ENCODE measurements at regions not wholly inside any gene's neighbourhood (a gene's known extent, or its start where the extent isn't known, plus 50 kb on each side); places are given as distances from the start of the nearest gene placed in this dataset.

- no peaks in the 10 kb centered on the region for H3K27me3 ChIP-seq
- H3K27ac ChIP-seq: no peak overlapping the region
- 48% methylated on average over 3 of the region's 3 CpGs for WGBS (ENCODE audit: insufficient coverage, low coverage, low lambda C conversion rate, missing lambda C conversion rate)
- no peaks in the 10 kb centered on the region for H3K36me3 ChIP-seq
- H3K4me3 ChIP-seq: no peak overlapping the region
- intact Hi-C loops (cut with DNase I): no loop called here
- ATAC-seq (no peak), DNase-seq (no peak)
- TF ChIP-seq POLR2A (IDR thresholded peaks at IDR 0.05) (no peak), CTCF (IDR thresholded peaks at IDR 0.05) (no peak)
- H3K9me3 ChIP-seq: no peaks in the 10 kb centered on the region
- no peaks in the 10 kb centered on the region for H3K4me1 ChIP-seq
Observed at GRCh38 chr12:21026302-21026701, 104.7 kb upstream of the SLCO1B1 start.

- TF ChIP-seq CTCF (IDR thresholded peaks at IDR 0.05) (no peak), POLR2A (IDR thresholded peaks at IDR 0.05) (no peak)
- H3K36me3 ChIP-seq: no peaks in the 10 kb centered on the region
- no peaks in the 10 kb centered on the region for H3K9me3 ChIP-seq
- H3K4me3 ChIP-seq: no peak overlapping the region
- WGBS (ENCODE audit: insufficient coverage, low coverage, low lambda C conversion rate, missing lambda C conversion rate): 89% methylated on average over 4 of the region's 4 CpGs
- no peak overlapping the region for H3K27ac ChIP-seq
- DNase-seq: no peak
- no peaks in the 10 kb centered on the region for H3K27me3 ChIP-seq
- no peaks in the 10 kb centered on the region for H3K4me1 ChIP-seq
- intact Hi-C loops (cut with DNase I): no loop called here
- no peak for ATAC-seq
Observed at GRCh38 chr12:21054334-21054733, 76.7 kb upstream of the SLCO1B1 start.

GRCh38 chr12:21065845-21066244 is 65.1 kb upstream of the SLCO1B1 start:
- no peaks in the 10 kb centered on the region for H3K36me3 ChIP-seq
- H3K27ac ChIP-seq: no peak overlapping the region
- no peak for DNase-seq
- intact Hi-C loops (cut with DNase I): no loop called here
- H3K9me3 ChIP-seq: no peaks in the 10 kb centered on the region
- no peaks in the 10 kb centered on the region for H3K4me1 ChIP-seq
- no peak overlapping the region for H3K4me3 ChIP-seq
- peak; percentile 66 to 82 (median 80) for ATAC-seq
- TF ChIP-seq POLR2A (IDR thresholded peaks at IDR 0.05) (no peak), CTCF (IDR thresholded peaks at IDR 0.05) (peak; percentile 44 to 64 (median 59))
- no peaks in the 10 kb centered on the region for H3K27me3 ChIP-seq

GRCh38 chr12:21073129-21073528 is 57.9 kb upstream of the SLCO1B1 start:
- no peak overlapping the region for H3K27ac ChIP-seq
- DNase-seq (no peak), ATAC-seq (no peak)
- no peak overlapping the region for H3K4me3 ChIP-seq
- no peaks in the 10 kb centered on the region for H3K4me1 ChIP-seq
- intact Hi-C loops (cut with DNase I): loop anchor here in 1 of 2 donors (10.0 kb wide), 1 partner anchor 128 kb away; no protein-coding TSS in a partner anchor
- H3K36me3 ChIP-seq: no peaks in the 10 kb centered on the region
- H3K9me3 ChIP-seq: no peaks in the 10 kb centered on the region
- H3K27me3 ChIP-seq: no peaks in the 10 kb centered on the region
- WGBS (ENCODE audit: insufficient coverage, low coverage, low lambda C conversion rate, missing lambda C conversion rate): 100% methylated on average over 2 of the region's 2 CpGs
- no peak for TF ChIP-seq CTCF (IDR thresholded peaks at IDR 0.05)
- no peak for TF ChIP-seq POLR2A (IDR thresholded peaks at IDR 0.05)

Measured in right lobe of liver (tissue), 6 donors.